IMR-90 (cell line): ENCODE measurements at regions not wholly inside any gene's neighbourhood (a gene's known extent, or its start where the extent isn't known, plus 50 kb on each side); places are given as distances from the start of the nearest gene placed in this dataset.

ENCODE experiments used
- ATAC-seq: fragments of 200-7000 bp; cut with Tn5 transposase; 2 replicates; pipeline ENCODE4 v1.9.1; 2020; ENCODE audit warnings: low read depth, mild to moderate bottlenecking, moderate library complexity
- BruUV-seq: library from RNA; stranded (reverse); fragments of 400-500 nt; replicated peaks from 2 replicates; lab custom pipeline; 2021; lab: Mats Ljungman, UMichigan
- CTCF ChIA-PET: fragments of 300-600 bp; formaldehyde crosslinking; extraction: SDS; loops from one replicate; lab custom pipeline; 2021; ENCODE audit warnings: antibody characterized with exemption; lab: Yijun Ruan, JAX
- POLR2A ChIA-PET: fragments of 300-600 bp; sonication (Branson Sonifier 250); formaldehyde crosslinking; loops from one replicate; lab custom pipeline; 2022; ENCODE audit warnings: antibody characterized with exemption; ENCODE audit not compliant: unreplicated experiment; lab: Charles Lee
- DNase-seq: peaks from one replicate; pipeline ENCODE4 v3.0.0; 2013
- H2AFZ ChIP-seq: replicated peaks from 2 replicates; pipeline ENCODE3; 2013; ENCODE audit warnings: low read length, mild to moderate bottlenecking; ENCODE audit not compliant: poor library complexity
- H2AK5ac ChIP-seq: 2 replicates; pipeline ENCODE4 v1.6.1; 2013; ENCODE audit warnings: low read depth, low read length, inconsistent platforms
- H2AK9ac ChIP-seq: replicated peaks from 2 replicates; pipeline ENCODE3; 2013; ENCODE audit warnings: mild to moderate bottlenecking, low read depth, low read length, moderate library complexity; ENCODE audit not compliant: poor library complexity
- H2BK120ac ChIP-seq: 2 replicates; pipeline ENCODE4 v1.6.1; 2013; ENCODE audit warnings: low read depth, low read length, inconsistent platforms
- H2BK15ac ChIP-seq: 3 replicates; pipeline ENCODE4 v1.6.1; 2013; ENCODE audit warnings: low read depth, low read length, inconsistent platforms
- H2BK20ac ChIP-seq: 2 replicates; pipeline ENCODE4 v1.6.1; 2013; ENCODE audit warnings: low read depth, mild to moderate bottlenecking, inconsistent platforms, low read length, moderate library complexity
- H2BK5ac ChIP-seq: 2 replicates; pipeline ENCODE4 v1.6.1; 2013; ENCODE audit warnings: mild to moderate bottlenecking, low read depth, low read length, inconsistent platforms; ENCODE audit not compliant: poor library complexity, severe bottlenecking
- H3K14ac ChIP-seq: replicated peaks from 2 replicates; pipeline ENCODE4 v1.6.1; 2013; ENCODE audit warnings: low read depth, low read length, inconsistent platforms
- H3K18ac ChIP-seq: 2 replicates; pipeline ENCODE4 v1.6.1; 2013; ENCODE audit warnings: low read depth, low read length, control low read depth
- H3K23ac ChIP-seq: 2 replicates; pipeline ENCODE4 v1.6.1; 2013; ENCODE audit warnings: low read depth, low read length, inconsistent platforms
- H3K27ac ChIP-seq: 2 replicates; pipeline ENCODE4 v1.5.1; 2013; ENCODE audit warnings: mild to moderate bottlenecking, control low read depth, low read length; ENCODE audit not compliant: insufficient read depth
- H3K27me3 ChIP-seq: 2 replicates; pipeline ENCODE4 v1.6.1; 2013; ENCODE audit warnings: low read length; ENCODE audit not compliant: control insufficient read depth, insufficient read depth
- H3K36me3 ChIP-seq: 2 replicates; pipeline ENCODE4 v1.6.1; 2013; ENCODE audit warnings: low read length, mixed read lengths; ENCODE audit not compliant: control insufficient read depth, insufficient read depth
- H3K4ac ChIP-seq: 2 replicates; pipeline ENCODE4 v1.6.1; 2013; ENCODE audit warnings: low read depth, low read length, inconsistent platforms
- H3K4me1 ChIP-seq: 2 replicates; pipeline ENCODE4 v1.6.1; 2013; ENCODE audit warnings: low read length, mixed read lengths; ENCODE audit not compliant: control insufficient read depth, insufficient read depth
- H3K4me2 ChIP-seq: 2 replicates; pipeline ENCODE4 v1.6.1; 2013; ENCODE audit warnings: low read depth, mild to moderate bottlenecking, control low read depth, low read length, moderate library complexity
- H3K4me3 ChIP-seq: 2 replicates; pipeline ENCODE4 v1.5.1; 2013; ENCODE audit warnings: low read depth, mild to moderate bottlenecking, control low read depth, low read length, moderate library complexity; ENCODE audit not compliant: insufficient read depth
- H3K56ac ChIP-seq: 2 replicates; pipeline ENCODE4 v1.6.1; 2013; ENCODE audit warnings: low read length, inconsistent platforms; ENCODE audit not compliant: insufficient read depth; ENCODE audit errors: extremely low read depth
- H3K79me1 ChIP-seq, 2 experiments: 2 replicates each; pipeline ENCODE4 v1.6.1; 2013; ENCODE audit warnings: low read length in 2 of 2, inconsistent platforms in 1 of 2, low read depth in 1 of 2
- H3K9ac ChIP-seq: 2 replicates; pipeline ENCODE4 v1.6.1; 2013; ENCODE audit warnings: low read depth, low read length, control low read depth
- H3K9me1 ChIP-seq: 2 replicates; pipeline ENCODE4 v1.6.1; 2013; ENCODE audit warnings: low read length, inconsistent platforms; ENCODE audit not compliant: insufficient read depth
- H3K9me3 ChIP-seq: 2 replicates; pipeline ENCODE4 v1.6.1; 2013; ENCODE audit warnings: low read length; ENCODE audit not compliant: control insufficient read depth, insufficient read depth
- H4K20me1 ChIP-seq: 2 replicates; pipeline ENCODE4 v1.6.1; 2013; ENCODE audit warnings: low read length, inconsistent platforms; ENCODE audit not compliant: insufficient read depth
- H4K5ac ChIP-seq: 2 replicates; pipeline ENCODE4 v1.6.1; 2013; ENCODE audit warnings: mild to moderate bottlenecking, low read depth, low read length, control low read depth
- H4K8ac ChIP-seq, 2 experiments: 2 replicates each; pipeline ENCODE4 v1.6.1; 2013; ENCODE audit warnings: low read depth in 2 of 2, low read length in 2 of 2, control low read depth in 1 of 2, inconsistent platforms in 1 of 2
- H4K91ac ChIP-seq: 2 replicates; pipeline ENCODE4 v1.6.1; 2013; ENCODE audit warnings: low read depth, low read length, inconsistent platforms; ENCODE audit not compliant: insufficient read depth
- NFE2L2 ChIP-seq: fragments of 150-350 bp; IDR thresholded peaks from 2 replicates; pipeline ENCODE4 v1.6.1; 2016; ENCODE audit warnings: low read depth, mild to moderate bottlenecking, low read length
- SMC3 ChIP-seq: fragments of 150-350 bp; IDR thresholded peaks from 2 replicates; pipeline ENCODE4 v1.6.1; 2016; ENCODE audit warnings: low read depth, mild to moderate bottlenecking, antibody characterized with exemption, low read length, moderate library complexity
- WGBS, 2 experiments: methylation state at CpG; one replicate each; pipeline versions ENCODE4 v1.1.5 to v1.1.7; 2013; ENCODE audit warnings: missing lambda C conversion rate in 2 of 2; ENCODE audit not compliant: insufficient read length in 1 of 2; ENCODE audit errors: extremely low coverage in 2 of 2; 5-methylcytosine and 5-hydroxymethylcytosine counted together
- dilution Hi-C: fragments of 300-500 bp; cut with HindIII; formaldehyde crosslinking; loops from one replicate; pipeline ENCODE4 v1.14.3; 2018; ENCODE audit warnings: low sequenced_read_pairs; ENCODE audit not compliant: unreplicated experiment
- in situ Hi-C: fragments of 300-500 bp; cut with MboI; formaldehyde crosslinking; loops from 3 replicates; pipeline ENCODE4 v1.14.3; 2019; ENCODE audit warnings: low sequenced_read_pairs, inconsistent platforms, mixed read lengths
- intact Hi-C: fragments of 100-400 bp; cut with micrococcal nuclease; formaldehyde crosslinking; loops from 2 replicates; pipeline ENCODE4 v1.10.0; 2022

DNA sequence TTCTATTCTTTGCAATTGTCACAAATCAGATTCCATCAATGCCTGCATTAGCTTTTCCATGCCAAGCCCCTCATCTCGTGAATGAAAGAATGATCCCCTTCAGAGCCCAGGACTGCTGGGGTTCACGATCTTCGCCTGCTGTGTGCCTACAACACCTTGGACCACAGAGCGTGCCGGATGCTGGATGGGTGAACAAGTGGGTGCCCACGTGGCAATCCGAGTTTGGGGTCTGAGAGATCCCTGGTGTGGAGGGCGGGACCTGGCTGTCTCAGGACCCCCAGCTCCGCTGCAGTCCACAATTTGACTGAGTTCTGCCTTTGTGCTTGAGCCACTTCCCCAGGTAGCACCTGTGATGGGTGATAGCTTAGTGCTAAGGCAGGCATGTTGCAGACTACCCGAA lies 317.0 kb downstream of the GALR1 start:
- Histone ChIP-seq H3K9me3 (peaks cover 19% of the 10 kb centered on the region), H3K9ac (no peak overlapping the region), H4K8ac (no peak overlapping the region), H3K4me2 (no peak overlapping the region), H3K36me3 (no peaks in the 10 kb centered on the region), H4K5ac (no peak overlapping the region), H2BK5ac (no peak overlapping the region), H3K56ac (no peak overlapping the region), H2AFZ (no peak overlapping the region), H2AK9ac (no peak overlapping the region), H3K23ac (no peak overlapping the region), H4K91ac (no peak overlapping the region), H2AK5ac (no peak overlapping the region), H3K27ac (no peak overlapping the region), H2BK15ac (no peak overlapping the region), H3K9me1 (no peaks in the 10 kb centered on the region), H3K4me1 (no peaks in the 10 kb centered on the region), H3K27me3 (no peaks in the 10 kb centered on the region), H2BK20ac (no peak overlapping the region), H3K4ac (no peak overlapping the region), H4K20me1 (no peaks in the 10 kb centered on the region), H3K79me1 (no peaks in the 10 kb centered on the region), H3K4me3 (no peak overlapping the region), H3K14ac (no peak overlapping the region), H2BK120ac (no peak overlapping the region), H3K18ac (no peak overlapping the region)
- BruUV-seq = no TSS peak
- ChIA-PET CTCF (no interaction called here), POLR2A (no interaction called here)
- DNase-seq (no peak), ATAC-seq (no peak)
- intact Hi-C loops (no loop called here), in situ Hi-C loops (no loop called here), dilution Hi-C loops (no loop called here)
- no peak for TF ChIP-seq NFE2L2
- TF ChIP-seq SMC3 = no peak
- 39% methylated on average over 5 of the region's 10 CpGs; no CpG with 5 or more reads in 1 of the 2 experiments for WGBS, 2 experiments
